GM18868 (cell line): ENCODE measurements at regions not wholly inside any gene's neighbourhood (a gene's known extent, or its start where the extent isn't known, plus 50 kb on each side); places are given as distances from the start of the nearest gene placed in this dataset.

Source experiments
- ATAC-seq: cut with Tn5 transposase; IDR thresholded peaks from one replicate; pipeline ENCODE4 v1.9.1; 2021; ENCODE audit warnings: mild to moderate bottlenecking, moderate library complexity; ENCODE audit not compliant: unreplicated experiment

DNA sequence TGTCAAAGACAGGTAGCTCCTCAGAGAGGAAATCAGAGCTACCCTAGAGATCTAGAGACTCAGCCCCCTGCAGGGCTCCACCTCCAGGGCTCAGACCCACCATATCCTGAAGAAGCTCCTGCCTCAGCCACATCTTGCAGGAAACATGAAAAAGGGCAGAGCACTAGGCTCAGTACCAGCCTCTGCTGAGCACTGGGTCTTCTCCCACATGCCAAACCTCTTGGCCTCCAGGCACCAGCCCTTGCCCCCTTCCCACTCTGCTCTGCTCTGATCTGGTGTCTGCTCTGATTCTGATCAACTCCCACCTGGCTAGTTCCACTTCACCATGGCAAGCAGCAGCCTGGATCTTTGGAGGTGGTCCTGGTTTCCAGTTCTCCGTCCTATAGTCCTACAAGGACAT is 114.3 kb upstream of the SLC66A3 start:
- no peak for ATAC-seq

DNA sequence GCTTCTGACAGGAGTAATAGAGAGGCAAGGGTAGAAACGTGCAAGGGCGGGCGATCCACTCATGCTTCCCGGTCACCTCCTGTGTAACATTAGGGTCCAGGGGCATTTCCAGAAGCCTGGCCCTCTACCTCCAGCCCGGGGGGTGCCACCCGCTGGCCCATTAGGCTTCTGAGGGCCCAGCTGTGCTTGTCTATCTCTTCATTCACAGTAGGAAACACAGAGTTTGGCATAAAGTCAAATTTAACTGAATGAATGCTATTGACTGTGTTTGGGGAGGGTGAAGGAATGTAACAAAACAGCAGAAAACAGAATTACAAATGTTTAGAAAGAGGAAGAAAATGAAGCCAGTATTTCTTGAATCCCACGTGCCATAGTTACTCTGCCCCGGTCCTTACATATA is 112.4 kb upstream of the SLC66A3 start:
- ATAC-seq, result no peak

DNA sequence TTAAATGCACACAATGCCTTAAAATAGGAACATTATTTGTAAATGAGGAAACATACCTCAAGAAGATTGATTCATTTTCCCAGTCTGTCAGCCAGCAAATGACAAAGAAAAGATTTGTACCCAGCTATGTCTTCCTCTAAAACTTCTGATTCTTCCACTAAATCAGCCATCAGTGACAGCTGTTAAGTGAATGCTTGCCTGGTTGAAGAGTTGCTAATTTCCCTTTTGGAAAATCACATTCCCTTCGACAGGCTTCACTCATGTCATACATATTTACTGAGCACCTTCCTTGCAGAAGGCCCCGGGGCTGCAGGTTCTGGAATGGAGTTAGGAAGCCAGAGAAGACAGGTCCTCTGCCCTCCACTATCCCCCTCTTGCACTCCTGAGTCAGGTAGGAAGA is 112.0 kb upstream of the SLC66A3 start:
- no peak for ATAC-seq

DNA sequence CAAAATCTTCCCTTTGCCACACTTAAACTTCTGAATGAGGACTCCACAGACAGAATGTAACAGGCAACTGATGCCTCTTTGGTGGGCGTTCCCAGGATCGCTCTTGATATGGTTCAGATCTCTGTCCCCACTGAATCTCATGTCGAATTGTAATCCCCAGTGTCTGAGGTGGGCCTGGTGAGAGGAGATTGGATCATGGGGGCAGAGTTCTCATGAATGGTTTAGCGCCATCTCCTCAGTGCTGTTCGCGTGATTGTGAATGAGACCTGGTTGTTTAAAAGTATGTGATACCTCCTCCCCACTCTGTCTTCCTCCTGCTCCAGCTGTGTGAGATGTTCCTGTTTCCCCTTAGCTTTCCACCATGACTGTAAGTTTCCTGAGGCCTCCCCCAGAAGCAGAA is 111.1 kb upstream of the SLC66A3 start:
- ATAC-seq, result no peak

DNA sequence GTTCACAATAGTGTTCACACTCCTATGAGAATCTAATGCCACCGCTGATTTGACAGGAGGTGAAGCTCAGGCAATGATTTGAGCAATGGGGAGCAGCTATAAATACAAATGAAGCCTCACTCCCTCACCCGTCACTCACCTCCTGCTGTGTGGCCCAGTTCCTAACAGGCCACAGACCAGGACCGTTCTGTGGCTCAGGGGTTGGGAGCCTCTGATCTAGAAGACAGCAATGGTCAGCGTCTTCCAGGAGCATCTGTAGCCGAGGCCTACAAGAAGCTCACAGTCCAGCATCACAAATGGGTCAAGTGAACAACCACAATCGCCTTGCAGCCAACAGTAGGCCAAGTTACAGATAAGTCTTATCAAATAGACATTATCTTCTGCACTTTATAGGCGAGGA is 110.0 kb upstream of the SLC66A3 start:
- ATAC-seq, result no peak

DNA sequence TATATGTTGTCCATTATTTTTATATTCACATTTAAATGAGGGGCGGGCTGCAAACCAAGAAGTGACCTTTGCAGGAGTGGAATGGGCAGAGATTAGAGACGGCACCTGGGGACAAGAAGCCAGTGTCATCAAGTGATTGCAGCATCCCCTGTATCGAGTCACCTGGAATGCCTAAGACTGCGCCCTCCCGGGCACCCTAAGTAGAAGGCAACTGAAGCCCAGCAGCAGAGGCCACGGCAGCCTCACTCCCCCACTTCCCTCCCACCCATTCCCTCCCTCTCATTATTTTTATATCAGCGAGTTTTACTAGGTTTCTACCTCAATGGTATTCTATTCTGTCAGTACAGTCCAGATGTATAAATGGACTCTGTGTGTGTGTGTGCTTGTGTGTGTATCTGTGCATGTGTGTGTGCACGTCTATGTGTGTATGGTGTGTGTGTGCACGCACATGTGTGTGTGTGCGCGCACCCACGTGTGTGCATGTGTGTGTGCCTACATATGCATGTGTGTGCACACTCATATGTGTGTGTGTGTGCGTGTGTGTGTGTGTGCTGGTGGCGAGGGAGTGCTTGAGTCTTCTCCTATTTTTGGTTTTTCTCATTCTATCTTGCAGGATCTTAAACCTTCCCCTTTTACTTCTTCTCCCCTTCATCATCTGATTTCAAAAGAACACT is 106.8 kb upstream of the SLC66A3 start:
- ATAC-seq, result no peak

DNA sequence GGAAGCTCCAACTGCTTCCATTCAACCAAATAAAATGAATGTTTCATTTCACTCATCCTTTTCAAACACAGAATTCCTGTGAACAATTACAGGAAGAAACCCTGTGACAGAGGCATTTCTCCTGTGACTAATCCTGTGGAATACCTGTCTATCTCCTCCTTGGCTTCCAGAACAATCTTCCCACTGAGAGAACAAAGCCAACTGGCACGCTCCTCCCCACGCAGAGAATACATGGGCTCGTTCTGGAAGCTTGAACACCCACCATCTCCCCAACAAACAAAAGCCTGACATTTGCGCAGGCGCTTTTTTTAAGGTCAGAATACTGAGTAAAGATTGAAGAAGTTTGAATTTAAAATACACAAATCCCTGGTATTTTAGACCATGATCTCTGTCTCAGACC is 104.7 kb upstream of the SLC66A3 start:
- no peak for ATAC-seq

DNA sequence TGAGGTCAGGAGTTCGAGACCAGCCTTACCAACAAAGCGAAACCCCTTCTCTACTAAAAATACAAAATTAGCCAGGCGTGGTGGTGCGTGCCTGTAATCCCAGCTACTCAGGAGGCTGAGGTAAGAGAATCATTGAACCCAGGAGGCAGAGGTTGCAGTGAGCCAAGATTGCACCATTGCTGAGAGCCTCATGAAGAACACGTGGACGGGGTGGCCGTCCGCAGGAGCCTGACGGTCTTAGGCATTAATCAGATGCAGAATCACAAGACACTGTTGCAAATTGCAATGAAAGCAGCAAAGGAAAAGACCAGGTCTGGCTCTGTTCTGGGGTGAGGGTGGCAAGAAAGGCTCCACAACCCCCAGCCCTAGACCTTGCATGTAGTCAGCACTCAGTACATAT is 104.0 kb upstream of the SLC66A3 start:
- no peak for ATAC-seq

DNA sequence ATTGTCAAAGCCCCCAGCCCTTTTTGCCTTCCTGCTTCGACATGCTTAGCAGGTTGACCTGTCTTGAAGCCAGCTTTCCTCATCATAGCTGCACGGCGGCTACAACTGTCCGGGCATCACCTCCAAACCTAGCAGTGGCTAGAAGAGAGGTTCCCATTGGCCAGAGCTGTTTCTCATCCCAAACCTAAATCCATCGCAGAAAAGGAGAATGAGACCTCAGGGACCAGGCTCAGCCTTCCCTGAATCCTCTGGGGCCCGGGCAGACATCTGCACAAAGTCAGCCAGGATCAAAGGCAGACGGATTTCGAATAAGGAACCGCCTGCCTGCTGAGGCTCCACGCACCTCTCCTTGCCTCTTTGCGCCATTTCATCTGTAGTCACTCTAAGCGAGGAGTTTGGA is 101.7 kb upstream of the SLC66A3 start:
- no peak for ATAC-seq

DNA sequence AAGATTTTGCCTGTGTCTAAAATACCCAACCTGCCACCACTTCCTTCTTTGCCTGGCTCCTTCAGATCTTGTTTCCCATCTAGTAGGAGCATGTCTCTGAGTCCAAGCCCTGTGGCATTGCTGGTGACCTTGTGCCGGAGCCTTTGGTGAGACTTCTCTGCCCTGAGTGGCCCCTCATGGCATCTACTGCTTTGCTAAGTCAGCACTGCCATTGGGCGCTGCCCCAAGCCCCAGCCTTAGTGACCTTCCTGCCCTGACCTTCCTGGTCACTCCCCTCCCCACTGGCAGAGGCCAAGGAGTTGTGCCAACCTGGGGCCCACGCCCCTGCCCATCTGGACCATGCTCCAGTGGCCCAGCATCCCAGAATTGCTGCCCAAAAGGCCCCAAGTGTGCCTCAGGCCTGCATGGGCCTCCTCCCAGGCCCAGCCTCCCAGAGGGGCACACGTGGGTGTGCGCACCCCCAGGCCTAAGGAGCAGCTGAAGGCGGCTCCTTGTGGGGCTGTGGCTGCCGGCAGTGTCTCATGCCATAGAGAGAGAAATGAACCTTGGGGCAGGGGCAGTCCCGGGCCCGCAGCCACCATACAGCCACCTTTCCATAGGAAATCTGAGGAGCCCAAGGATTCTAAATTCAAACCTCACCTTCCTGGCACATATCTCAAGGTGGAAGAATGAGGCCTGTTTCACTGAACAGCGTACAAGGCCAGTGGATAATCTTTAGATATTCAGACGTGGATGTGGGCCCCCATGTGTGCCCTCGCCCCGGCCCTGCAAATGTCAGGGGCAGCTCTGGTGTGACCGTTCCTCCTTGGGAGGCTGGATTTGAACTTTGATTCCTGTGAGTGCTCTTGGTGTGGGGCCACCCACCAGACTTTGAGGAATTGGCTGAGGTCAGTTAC is 100.2 kb upstream of the SLC66A3 start:
- ATAC-seq, result no peak

DNA sequence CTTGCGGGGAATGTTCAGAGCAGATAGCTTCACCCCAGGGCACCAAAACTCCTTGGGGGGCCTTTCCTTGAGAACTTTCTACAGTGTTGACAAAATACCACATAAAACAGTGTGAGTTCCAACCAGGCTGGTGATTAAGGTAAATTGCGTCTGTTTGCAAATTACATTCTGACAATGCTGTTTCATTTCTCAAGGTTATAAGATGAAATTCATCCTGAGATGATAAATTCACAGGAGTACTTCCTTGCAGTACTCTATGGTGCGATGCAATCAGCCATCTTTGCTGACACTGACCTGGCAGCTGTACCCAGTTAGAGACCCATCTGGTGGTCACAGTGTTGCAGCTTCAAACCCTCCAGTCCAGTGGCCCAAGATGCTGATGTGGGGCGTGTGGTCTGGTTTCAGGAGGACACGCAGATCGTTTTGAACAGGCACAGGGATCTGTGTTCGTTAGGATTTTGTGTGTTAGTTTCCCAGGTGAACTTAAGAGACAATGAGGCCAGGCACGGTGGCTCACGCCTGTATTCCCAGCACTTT is 99.5 kb upstream of the SLC66A3 start:
- no peak for ATAC-seq

DNA sequence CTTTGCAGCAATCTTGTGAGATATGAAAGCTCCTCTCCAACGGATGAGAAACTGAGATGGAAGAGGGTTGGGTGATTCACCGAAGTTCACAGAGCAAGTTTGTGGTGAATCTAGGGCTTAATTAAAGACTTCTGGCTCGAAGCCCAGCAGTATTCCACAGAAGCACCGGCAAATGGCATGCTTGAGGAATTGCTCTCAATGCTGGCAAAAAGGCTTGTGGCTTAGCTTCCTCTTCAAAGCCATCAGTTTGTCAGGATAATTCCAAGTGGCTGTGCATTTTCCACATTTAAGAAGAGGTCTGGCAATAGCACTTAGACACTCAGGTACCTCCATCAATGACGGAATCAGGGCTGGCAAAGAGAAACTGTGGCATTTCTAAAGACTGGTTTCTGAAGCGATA is 98.7 kb upstream of the SLC66A3 start:
- no peak for ATAC-seq

DNA sequence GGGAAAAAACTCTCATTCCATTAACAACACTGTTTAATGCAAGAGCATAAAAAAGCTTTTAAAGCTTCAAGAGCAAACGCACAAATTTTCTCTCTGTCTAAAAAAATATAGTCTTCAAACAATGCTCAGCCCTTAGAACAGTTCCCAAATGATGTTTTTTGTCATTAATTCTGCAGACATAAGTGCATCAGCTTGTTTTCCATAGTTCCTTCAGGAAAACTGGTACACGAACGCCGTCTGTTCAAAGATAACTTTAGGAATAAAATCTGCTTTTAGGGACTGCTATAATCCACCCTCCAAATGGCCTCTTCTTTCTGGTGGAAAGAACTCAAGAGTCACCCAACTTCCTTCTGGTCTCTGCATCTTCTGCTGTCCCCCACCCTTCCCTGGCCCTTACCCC is 98.2 kb upstream of the SLC66A3 start:
- ATAC-seq, result no peak

DNA sequence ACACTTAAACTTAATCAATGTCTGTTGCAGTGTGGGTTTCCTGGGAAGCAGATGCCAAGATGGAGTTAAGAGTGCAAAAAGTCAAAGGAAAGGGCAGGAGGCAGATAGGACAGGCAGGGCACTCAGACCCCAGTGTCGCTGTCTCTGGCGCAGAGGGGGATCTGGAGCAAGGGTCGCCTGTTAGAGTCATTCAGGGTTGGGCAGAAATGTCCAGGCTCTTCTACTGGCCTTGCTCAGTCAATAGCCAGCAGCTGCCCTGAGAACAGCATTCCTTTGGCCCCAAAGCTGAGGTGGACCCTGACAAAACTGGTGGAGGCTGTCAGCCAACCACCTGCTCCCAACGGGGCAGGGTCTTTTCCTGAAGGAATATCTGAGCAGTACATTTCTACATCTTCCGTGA is 97.1 kb upstream of the SLC66A3 start:
- no peak for ATAC-seq

DNA sequence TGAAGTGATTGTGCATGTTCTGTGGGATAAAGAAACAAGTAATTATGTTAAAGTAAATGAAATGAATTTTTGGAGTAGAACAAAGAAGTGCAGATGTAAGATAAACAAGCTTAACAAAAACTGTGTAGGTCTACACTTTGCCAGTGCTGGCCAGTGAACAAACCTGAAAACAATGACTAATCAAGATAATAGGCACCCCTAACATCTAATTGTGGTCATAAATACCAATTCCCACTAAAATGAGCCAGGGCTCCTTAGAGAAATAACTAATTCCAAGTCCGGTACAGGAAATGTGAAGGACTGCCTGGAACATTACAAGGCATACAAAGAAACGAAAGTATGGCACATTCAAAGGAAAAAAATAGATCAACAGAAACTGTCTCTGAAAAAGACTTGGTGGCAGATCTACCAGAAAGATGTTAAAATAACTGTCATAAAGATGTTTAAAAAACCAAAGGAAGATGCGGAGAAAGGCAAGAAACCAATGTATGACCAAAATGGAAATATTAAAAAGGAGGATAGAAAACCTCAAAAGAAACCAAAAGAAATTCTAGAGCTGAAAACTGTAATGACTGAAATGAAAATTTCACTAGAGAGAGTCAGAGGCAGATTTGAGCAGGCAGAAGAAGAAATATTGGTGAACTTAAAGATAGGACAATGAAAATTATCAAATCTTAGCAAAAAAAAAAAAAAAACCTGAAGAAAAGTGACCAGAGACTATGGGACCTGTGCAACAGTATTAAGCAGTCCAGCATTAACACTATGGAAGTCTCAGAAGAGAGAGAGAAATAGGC is 94.7 kb upstream of the SLC66A3 start:
- no peak for ATAC-seq

DNA sequence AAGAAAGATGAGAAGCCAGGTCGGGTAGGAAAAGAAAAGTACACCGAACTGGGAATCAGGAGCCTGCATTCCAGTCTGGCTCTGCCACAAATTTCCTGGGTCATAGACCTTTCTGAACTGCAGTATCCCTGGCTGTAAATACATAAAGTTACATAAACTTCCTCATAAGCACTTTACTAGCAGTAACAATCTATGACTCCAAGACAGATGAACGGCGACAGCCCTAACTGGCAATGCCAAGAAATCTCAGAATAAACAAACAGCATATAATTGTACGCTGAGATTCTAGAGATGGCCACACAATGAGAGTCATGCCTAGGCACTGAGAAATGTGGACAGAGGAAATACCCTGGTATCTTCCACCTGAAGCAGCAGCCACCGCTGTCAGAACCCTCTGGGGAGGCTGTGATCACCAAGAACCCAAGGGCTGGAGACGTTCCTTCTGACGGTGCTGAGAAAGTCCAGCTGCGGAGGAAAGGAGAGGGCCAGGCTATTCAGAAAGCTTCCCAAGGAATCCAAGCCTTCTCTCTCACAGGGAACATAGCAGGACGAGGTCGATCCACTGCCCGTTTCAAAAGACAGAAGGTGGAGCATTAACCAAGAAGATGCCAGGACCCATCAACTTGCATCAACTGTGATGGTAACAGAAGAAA is 89.3 kb upstream of the SLC66A3 start:
- ATAC-seq, result no peak

DNA sequence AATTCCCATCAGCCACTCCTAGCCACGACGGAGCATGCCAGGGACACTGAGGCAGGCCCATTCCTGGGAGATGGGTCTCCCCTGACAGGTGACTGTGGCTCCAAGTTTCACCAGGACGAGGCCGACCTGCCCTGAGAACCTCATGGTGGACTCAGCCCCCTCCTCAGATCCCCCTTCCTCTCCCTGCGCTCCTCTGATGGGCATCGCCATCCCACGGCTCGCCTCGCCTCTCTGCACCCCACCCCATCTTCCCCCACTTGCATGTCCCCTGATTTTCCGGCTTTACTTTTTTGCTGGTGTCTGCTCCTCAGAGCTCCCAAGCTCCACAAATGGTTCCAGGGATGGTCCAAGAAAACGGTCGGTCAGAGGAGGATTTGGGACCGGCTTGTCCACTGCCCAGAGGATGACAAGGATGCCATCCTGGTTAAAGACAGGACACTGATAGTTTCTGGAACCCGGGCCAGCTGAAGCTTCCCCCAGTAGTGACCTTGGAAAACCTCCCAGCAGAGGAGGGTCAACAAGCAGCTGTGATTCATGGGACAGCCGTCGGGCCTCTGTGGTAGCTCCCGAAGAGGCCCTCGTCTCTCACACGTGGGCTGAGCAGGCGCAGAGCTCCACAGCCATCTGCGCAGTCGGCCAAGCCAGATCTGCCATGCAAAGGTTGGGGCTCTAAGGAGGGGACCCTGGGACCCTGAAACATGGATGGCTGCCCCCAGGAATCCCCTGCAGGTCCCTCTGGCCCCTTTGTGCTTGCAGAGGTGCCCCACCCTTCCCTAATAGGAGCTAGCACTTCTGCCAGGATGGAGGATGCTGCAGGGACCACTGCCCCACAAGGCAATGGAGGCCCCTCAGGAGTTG is 87.8 kb upstream of the SLC66A3 start:
- ATAC-seq, result no peak

DNA sequence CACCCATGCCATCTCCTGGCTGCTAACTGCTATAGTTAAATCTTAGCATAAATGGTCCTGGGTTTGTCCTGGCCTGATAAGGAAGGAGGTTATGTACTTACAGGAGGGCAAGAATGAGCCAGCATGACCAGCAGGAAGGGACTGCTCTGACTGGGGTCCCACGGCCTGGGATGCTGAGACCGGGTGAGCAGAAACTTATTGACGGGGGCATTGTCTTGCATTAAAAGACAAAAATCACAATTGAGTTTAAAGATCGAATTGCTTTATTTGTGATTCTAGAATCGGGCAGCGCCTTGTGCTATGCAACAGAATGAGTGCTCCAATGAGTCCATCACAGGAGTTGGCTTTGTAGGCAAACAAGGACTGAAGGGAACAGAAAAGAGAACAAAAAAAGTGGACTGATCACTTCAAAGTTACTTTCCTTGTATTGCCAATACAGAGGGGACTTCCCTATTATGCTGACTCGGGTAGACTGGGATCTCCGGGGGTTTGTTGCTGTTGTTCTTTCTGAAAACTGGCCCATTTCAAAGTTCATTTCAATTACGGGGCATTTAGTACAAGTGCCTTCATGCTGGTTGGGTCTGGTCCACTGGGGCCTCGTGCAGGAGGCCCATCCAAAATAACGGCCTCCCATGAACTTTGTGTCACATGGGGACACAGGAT is 87.1 kb upstream of the SLC66A3 start:
- no peak for ATAC-seq

DNA sequence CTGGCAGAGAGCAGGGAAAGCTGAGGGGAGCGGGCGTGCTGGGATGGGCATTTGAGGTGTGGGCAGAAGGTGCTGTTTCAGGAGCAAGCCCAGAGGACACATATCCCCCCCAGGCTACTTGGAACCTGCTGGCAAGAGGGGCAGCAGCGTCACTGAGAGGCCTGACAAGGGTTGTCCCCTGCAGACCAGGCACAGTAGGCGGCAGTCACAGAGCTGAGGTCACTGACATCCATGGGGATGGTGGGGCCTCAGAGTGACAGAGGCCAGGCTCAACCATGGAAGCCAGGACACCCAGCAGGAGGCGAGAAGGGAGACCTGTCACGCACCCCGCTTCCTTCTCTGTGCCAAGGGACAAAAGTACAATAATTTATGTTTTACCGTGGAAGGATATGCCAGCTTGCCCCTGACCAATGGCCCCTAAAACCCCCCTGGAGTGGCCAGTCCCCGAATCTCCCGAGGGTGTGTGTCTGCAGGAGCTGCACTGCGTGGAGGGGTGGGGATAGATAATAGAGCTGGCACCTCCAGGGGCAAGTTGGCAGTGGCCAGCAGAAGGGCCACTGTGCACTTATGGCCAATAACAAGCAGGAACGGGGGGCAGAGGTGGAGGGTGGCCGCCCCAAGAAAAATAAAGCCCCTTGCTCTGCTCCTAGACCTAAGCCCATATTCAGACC is 86.3 kb upstream of the SLC66A3 start:
- no peak for ATAC-seq
